ENCODE measurements at regions not wholly inside any gene's neighbourhood (a gene's known extent, or its start where the extent isn't known, plus 50 kb on each side); places are given as distances from the start of the nearest gene placed in this dataset.

GRCh38 chr11:111069066-111069465, 176.5 kb upstream of the POU2AF2 start:
- TF ChIP-seq, protein P1, sequence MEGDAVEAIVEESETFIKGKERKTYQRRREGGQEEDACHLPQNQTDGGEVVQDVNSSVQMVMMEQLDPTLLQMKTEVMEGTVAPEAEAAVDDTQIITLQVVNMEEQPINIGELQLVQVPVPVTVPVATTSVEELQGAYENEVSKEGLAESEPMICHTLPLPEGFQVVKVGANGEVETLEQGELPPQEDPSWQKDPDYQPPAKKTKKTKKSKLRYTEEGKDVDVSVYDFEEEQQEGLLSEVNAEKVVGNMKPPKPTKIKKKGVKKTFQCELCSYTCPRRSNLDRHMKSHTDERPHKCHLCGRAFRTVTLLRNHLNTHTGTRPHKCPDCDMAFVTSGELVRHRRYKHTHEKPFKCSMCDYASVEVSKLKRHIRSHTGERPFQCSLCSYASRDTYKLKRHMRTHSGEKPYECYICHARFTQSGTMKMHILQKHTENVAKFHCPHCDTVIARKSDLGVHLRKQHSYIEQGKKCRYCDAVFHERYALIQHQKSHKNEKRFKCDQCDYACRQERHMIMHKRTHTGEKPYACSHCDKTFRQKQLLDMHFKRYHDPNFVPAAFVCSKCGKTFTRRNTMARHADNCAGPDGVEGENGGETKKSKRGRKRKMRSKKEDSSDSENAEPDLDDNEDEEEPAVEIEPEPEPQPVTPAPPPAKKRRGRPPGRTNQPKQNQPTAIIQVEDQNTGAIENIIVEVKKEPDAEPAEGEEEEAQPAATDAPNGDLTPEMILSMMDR (IDR thresholded peaks at IDR 0.05): no peak

- TF ChIP-seq, protein P1 (IDR thresholded peaks at IDR 0.05): no peak
Observed at GRCh38 chr11:111067994-111068393, 177.5 kb upstream of the POU2AF2 start.

GRCh38 chr11:111066846-111067245, 178.7 kb upstream of the POU2AF2 start:
- TF ChIP-seq, protein P1 (IDR thresholded peaks at IDR 0.05): no peak

- TF ChIP-seq, protein P1 (IDR thresholded peaks at IDR 0.05): no peak
Observed at GRCh38 chr11:111063726-111064517, 181.6 kb upstream of the POU2AF2 start.

- TF ChIP-seq, protein P1 (IDR thresholded peaks at IDR 0.05): no peak
Observed at GRCh38 chr11:111062420-111062819, 183.1 kb upstream of the POU2AF2 start.

GRCh38 chr11:111059726-111060125, 185.8 kb upstream of the POU2AF2 start:
- TF ChIP-seq, protein P1 (IDR thresholded peaks at IDR 0.05): no peak

DNA sequence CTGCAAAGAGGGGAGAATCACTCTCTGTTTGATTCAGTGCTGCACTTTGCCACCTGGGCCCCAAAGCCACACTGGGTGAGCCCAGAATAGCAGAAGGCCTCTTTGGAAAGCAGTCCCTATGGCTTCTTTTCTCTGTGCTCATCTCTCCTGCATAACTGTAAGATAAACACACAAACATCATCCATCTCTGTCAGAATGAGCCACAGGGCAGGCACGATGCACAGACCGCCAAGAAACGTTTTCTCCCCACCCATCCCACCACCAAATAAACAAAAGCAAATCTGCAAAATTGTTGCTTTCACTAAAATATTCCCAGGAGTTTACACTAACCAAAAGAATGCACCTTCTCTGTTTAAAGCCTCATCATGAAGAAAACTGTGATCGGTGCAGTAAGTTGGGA, 196.4 kb upstream of the POU2AF2 start:
- TF ChIP-seq, protein P1 (IDR thresholded peaks at IDR 0.05): no peak

Data from LNCAP (cell line).